Ovary (tissue), 3 donors: ENCODE measurements at regions not wholly inside any gene's neighbourhood (a gene's known extent, or its start where the extent isn't known, plus 50 kb on each side); places are given as distances from the start of the nearest gene placed in this dataset.

ENCODE experiments used
- CTCF ChIP-seq, 3 donors: fragments of 450-650 bp in 2 of 3; fragments of 200-600 bp in 1 of 3; IDR thresholded peaks; one replicate each; pipeline versions ENCODE4 v1.5.1 to v1.8.0; 2016 to 2022; ENCODE audit warnings: antibody characterized with exemption in 3 of 3, mild to moderate bottlenecking in 1 of 3
- EP300 ChIP-seq: sonication (generic); formaldehyde crosslinking; IDR thresholded peaks from one replicate; pipeline ENCODE4 v1.6.1; 2017; ENCODE audit warnings: antibody characterized with exemption
- POLR2A ChIP-seq: fragments of 450-650 bp; IDR thresholded peaks from one replicate; pipeline ENCODE4 v1.6.1; 2017; ENCODE audit warnings: antibody characterized with exemption, mild to moderate bottlenecking, moderate library complexity
- donor health status: DM: no; HTN: no; CAD: no.

GRCh38 chr3:186440891-186441290 lies 78.9 kb upstream of the DGKG start:
- TF ChIP-seq CTCF (IDR thresholded peaks at IDR 0.05) = no peak
- TF ChIP-seq POLR2A = no peak
- no peak for TF ChIP-seq EP300
